Kidney epithelial cell (primary cell): ENCODE measurements at regions not wholly inside any gene's neighbourhood (a gene's known extent, or its start where the extent isn't known, plus 50 kb on each side); places are given as distances from the start of the nearest gene placed in this dataset.

Experiments used
- DNase-seq: peaks from one replicate; pipeline ENCODE4 v3.0.0-alpha.2; 2010; ENCODE audit warnings: low read depth
- H3K27me3 ChIP-seq: 2 replicates; pipeline ENCODE4 v1.6.0; 2011; ENCODE audit warnings: low read length; ENCODE audit not compliant: control insufficient read depth, insufficient read depth
- H3K36me3 ChIP-seq: 2 replicates; pipeline ENCODE4 v1.5.1; 2011; ENCODE audit warnings: low read length; ENCODE audit not compliant: control insufficient read depth, insufficient read depth
- H3K4me3 ChIP-seq: 2 replicates; pipeline ENCODE4 v1.5.1; 2011; ENCODE audit warnings: low read depth, mild to moderate bottlenecking, control low read depth, low read length
- CTCF ChIP-seq: IDR thresholded peaks from 2 replicates; pipeline ENCODE4 v1.5.1; 2011; ENCODE audit warnings: mild to moderate bottlenecking, moderate library complexity, low read length, control low read depth, inconsistent platforms; ENCODE audit not compliant: insufficient read depth, poor library complexity, severe bottlenecking

GRCh38 chr11:8758619-8759169 lies 76.1 kb downstream of the RPL27A start:
- no peak overlapping the region for H3K4me3 ChIP-seq
- no peak for TF ChIP-seq CTCF
- no peak for DNase-seq
- H3K27me3 ChIP-seq: no peaks in the 10 kb centered on the region
- no peaks in the 10 kb centered on the region for H3K36me3 ChIP-seq

- no peak overlapping the region for H3K4me3 ChIP-seq
- no peak for TF ChIP-seq CTCF
- H3K36me3 ChIP-seq: no peaks in the 10 kb centered on the region
- DNase-seq: no peak
- H3K27me3 ChIP-seq: no peaks in the 10 kb centered on the region
These were observed 77.0 kb downstream of the RPL27A start for GRCh38 chr11:8759634-8760033.

- no peak for DNase-seq
- Histone ChIP-seq H3K4me3 (no peak overlapping the region), H3K27me3 (no peaks in the 10 kb centered on the region), H3K36me3 (no peaks in the 10 kb centered on the region)
- TF ChIP-seq CTCF: no peak
These were observed 78.3 kb downstream of the RPL27A start for GRCh38 chr11:8760896-8761295.

GRCh38 chr11:8763070-8763685 lies 80.6 kb downstream of the RPL27A start:
- H3K36me3 ChIP-seq: no peaks in the 10 kb centered on the region
- no peaks in the 10 kb centered on the region for H3K27me3 ChIP-seq
- no peak overlapping the region for H3K4me3 ChIP-seq
- DNase-seq: no peak
- no peak for TF ChIP-seq CTCF

GRCh38 chr11:8765294-8765693 lies 82.7 kb downstream of the RPL27A start:
- no peak for DNase-seq
- Histone ChIP-seq H3K36me3 (no peaks in the 10 kb centered on the region), H3K4me3 (no peak overlapping the region), H3K27me3 (no peaks in the 10 kb centered on the region)
- TF ChIP-seq CTCF: no peak
